ENCODE measurements at regions not wholly inside any gene's neighbourhood (a gene's known extent, or its start where the extent isn't known, plus 50 kb on each side); places are given as distances from the start of the nearest gene placed in this dataset.
"Not testable (repeated sequence)": the region's sequence is repeated elsewhere in the genome, so short reads cannot be mapped to it uniquely, and the experiment has no call there.

- no peaks in the 10 kb centered on the region for H3F3A ChIP-seq (ENCODE audit: low read length, unreplicated experiment)
- TF ChIP-seq EZH2 (IDR thresholded peaks at IDR 0.05; ENCODE audit: low read length, unreplicated experiment) (no peak), CTCF (conservative IDR thresholded peaks at IDR 0.05; ENCODE audit: low read depth, low read length) (no peak), EZH2phosphoT487 (IDR thresholded peaks at IDR 0.05; ENCODE audit: borderline replicate concordance, low read length) (no peak)
Measured at GRCh38 chr4:134622199-134622598, 420.6 kb upstream of the PABPC4L start.

GRCh38 chr4:134621715-134622114 is 420.1 kb upstream of the PABPC4L start:
- H3K27me3 ChIP-seq (ENCODE audit: low read length); H3K36me3 ChIP-seq (ENCODE audit: low read depth, low read length); H3K79me2 ChIP-seq (ENCODE audit: low read length); ATAC-seq; H3K4me1 ChIP-seq (ENCODE audit: insufficient read depth, low read length); H3K9me3 ChIP-seq (ENCODE audit: low read length); H3K4me3 ChIP-seq (ENCODE audit: low read length); H3F3A ChIP-seq (ENCODE audit: low read length, unreplicated experiment); H4K20me1 ChIP-seq (ENCODE audit: low read length); BruUV-seq (replicated peaks); H3K27ac ChIP-seq (ENCODE audit: low read length); DNase-seq; H3K9ac ChIP-seq (ENCODE audit: low read length); H3K9me2 ChIP-seq (replicated peaks; ENCODE audit: low read length); H3K4me2 ChIP-seq (ENCODE audit: low read length); CTCF ChIA-PET; H2AFZ ChIP-seq (ENCODE audit: low read length); intact Hi-C loops (cut with micrococcal nuclease); POLR2A ChIA-PET (ENCODE audit: unreplicated experiment): not testable (repeated sequence)

More at GRCh38 chr4:134622199-134622598, 420.6 kb upstream of the PABPC4L start:
- CTCF ChIA-PET, result no interaction called here
- no peak overlapping the region for H3K4me3 ChIP-seq (ENCODE audit: low read length)
- H3K79me2 ChIP-seq (ENCODE audit: low read length), result no peaks in the 10 kb centered on the region
- H3K36me3 ChIP-seq (ENCODE audit: low read depth, low read length), result no peaks in the 10 kb centered on the region
- no peak overlapping the region for H3K4me2 ChIP-seq (ENCODE audit: low read length)
- no peak for DNase-seq
- H3K27me3 ChIP-seq (ENCODE audit: low read length), result no peaks in the 10 kb centered on the region
- ATAC-seq, result no peak
- POLR2A ChIA-PET (ENCODE audit: unreplicated experiment), result no interaction called here
- no peaks in the 10 kb centered on the region for H4K20me1 ChIP-seq (ENCODE audit: low read length)
- no TSS peak for BruUV-seq (replicated peaks)
- no peak overlapping the region for H3K27ac ChIP-seq (ENCODE audit: low read length)
- intact Hi-C loops (cut with micrococcal nuclease), result no loop called here
- H3K9me3 ChIP-seq (ENCODE audit: low read length), result no peaks in the 10 kb centered on the region
- no peaks in the 10 kb centered on the region for H3K9me2 ChIP-seq (replicated peaks; ENCODE audit: low read length)
- H2AFZ ChIP-seq (ENCODE audit: low read length), result no peak overlapping the region
- H3K4me1 ChIP-seq (ENCODE audit: insufficient read depth, low read length), result no peaks in the 10 kb centered on the region
- no peak overlapping the region for H3K9ac ChIP-seq (ENCODE audit: low read length)

DNA sequence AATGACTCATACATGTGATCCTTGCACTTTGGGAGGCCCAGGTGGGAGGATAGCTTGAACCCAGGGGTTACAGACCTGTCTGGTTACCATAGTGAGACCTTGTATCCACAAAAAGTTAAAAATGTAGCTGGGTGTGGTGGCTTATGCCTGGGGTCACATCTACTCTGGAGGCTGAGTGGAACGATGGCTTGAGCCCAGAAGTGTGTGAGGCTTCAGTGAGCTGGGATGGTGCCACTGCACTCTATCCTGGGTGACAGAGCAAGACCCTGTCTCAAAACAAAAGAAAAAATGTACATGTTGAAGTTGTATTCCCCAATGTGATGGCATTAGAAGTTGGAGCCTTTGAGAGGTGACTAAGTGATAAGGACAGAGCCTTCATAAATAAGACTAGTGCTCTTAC is 409.4 kb upstream of the PABPC4L start:
- no peak for TF ChIP-seq EZH2 (IDR thresholded peaks at IDR 0.05; ENCODE audit: low read length, unreplicated experiment)
- no peak for TF ChIP-seq CTCF (conservative IDR thresholded peaks at IDR 0.05; ENCODE audit: low read depth, low read length)
- no peak for TF ChIP-seq EZH2phosphoT487 (IDR thresholded peaks at IDR 0.05; ENCODE audit: borderline replicate concordance, low read length)
- no peaks in the 10 kb centered on the region for H3K9me3 ChIP-seq (ENCODE audit: low read length)
- H3K36me3 ChIP-seq (ENCODE audit: low read depth, low read length), result no peaks in the 10 kb centered on the region
- no peak overlapping the region for H2AFZ ChIP-seq (ENCODE audit: low read length)
- ATAC-seq, result no peak
- H3K4me1 ChIP-seq (ENCODE audit: insufficient read depth, low read length), result no peaks in the 10 kb centered on the region
- POLR2A ChIA-PET (ENCODE audit: unreplicated experiment), result no interaction called here
- no peaks in the 10 kb centered on the region for H3F3A ChIP-seq (ENCODE audit: low read length, unreplicated experiment)
- no peak overlapping the region for H3K9ac ChIP-seq (ENCODE audit: low read length)
- H3K9me2 ChIP-seq (replicated peaks; ENCODE audit: low read length), result no peaks in the 10 kb centered on the region
- H3K27ac ChIP-seq (ENCODE audit: low read length), result no peak overlapping the region
- H3K79me2 ChIP-seq (ENCODE audit: low read length), result no peaks in the 10 kb centered on the region
- no peak overlapping the region for H3K4me2 ChIP-seq (ENCODE audit: low read length)
- intact Hi-C loops (cut with micrococcal nuclease), result no loop called here
- H3K27me3 ChIP-seq (ENCODE audit: low read length), result no peaks in the 10 kb centered on the region
- H3K4me3 ChIP-seq (ENCODE audit: low read length), result no peak overlapping the region
- no peak for DNase-seq
- no TSS peak for BruUV-seq (replicated peaks)
- no peaks in the 10 kb centered on the region for H4K20me1 ChIP-seq (ENCODE audit: low read length)
- CTCF ChIA-PET, result no interaction called here

Data from PC-3 (cell line).